SW480 (cell line): ENCODE measurements at regions not wholly inside any gene's neighbourhood (a gene's known extent, or its start where the extent isn't known, plus 50 kb on each side); places are given as distances from the start of the nearest gene placed in this dataset.
A peak's percentile ranks its signal among the peaks of the same experiment; 100 is the strongest.

ENCODE experiments used
- DNase-seq: peaks from one replicate; pipeline ENCODE4 v3.0.0-alpha.2; 2016; ENCODE audit warnings: low spot score

DNA sequence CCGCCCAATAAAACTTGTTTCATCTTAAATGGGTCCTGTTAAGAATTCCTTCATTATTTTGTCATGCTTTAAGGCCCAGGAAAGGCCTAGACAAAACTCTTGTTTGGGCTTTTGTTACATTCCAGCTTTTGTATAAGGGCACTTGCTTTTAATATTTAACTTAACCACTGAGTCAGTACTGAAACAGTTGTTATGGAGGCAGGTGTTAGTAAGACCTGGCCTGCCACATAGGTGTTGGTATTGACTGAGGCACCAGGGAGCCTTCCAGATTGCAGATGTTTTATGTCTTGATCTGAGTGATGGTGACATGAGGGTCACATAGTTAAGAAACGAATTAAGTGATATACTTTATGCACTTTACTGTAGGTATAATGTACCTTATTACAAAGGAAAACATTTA is 274.9 kb upstream of the TGFBR2 start:
- no peak for DNase-seq

DNA sequence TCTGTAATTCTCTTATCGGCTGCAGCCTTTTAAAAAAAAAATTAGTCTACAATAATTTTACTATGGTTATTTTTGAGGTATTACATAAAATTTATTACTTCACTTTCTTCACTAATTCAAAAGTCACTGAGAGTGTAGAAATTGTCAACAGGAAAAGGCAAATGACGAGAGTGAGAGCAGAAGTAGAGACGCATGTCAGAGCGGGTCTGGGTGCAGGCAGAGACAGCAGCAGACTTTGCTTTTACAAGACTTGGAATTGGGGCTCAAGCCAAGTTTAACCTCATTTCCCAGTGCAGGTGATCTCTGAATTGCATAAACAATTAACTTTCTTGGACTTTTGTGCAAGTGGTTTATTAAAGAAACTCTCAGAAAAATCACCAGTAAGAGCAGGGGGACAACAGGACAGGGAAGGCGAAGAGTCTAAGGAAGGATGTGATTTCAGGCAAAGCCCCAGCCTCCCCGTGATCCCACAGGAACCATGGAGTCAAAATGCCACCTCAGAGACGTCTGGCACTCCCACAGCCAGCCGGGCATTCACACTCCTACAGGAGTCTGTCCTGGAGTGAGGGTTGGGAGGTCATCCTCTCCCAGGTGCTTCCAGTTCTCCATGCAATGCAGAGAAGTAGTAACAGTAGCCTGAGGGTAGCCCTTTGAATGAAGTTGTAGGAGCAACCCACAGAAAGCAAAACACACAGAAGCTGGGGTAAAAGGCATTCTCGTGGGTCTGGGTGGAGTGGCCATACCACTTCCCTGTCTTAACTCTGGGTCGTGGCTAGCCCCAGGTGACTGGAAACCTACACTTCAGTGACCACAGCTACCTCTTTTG is 274.0 kb upstream of the TGFBR2 start:
- no peak for DNase-seq

DNA sequence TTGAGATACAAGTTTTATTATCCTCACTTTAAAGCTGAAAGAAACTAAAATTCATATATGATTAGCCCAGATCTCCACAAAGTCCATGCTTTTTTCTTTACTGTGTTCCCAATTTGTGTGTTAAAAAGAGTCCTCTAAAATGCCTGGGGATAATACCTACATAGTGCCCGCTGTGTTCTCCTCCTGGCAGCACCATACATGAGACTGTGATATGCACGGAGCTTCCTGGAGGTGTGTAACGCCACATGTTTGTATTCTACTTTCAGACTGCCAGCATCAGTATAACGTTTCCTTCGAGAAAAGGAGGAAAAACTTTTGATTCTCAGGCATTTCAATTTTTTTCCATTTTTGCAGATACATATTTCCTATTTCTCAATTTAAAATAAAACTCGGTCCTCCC is 273.3 kb upstream of the TGFBR2 start:
- DNase-seq, result no peak

DNA sequence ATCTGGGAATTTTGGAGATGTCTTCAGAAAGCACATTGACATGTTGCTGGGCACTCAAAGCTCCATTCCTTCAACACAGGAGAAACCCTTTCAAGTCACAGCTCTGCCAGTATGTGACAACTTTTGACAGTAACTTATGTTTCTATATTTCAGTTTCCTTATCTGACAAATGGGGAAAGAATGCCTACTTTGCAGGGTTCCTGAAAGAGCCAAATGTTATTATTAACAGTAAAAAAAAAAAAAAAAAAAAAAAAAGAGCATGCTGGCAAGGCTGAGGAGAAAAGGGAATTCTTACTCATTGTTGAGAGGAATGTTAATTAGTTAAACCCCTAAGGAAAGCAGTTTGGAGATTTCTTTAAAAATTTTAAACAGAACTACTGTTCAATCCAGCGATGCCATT is 272.5 kb upstream of the TGFBR2 start:
- DNase-seq, result no peak

DNA sequence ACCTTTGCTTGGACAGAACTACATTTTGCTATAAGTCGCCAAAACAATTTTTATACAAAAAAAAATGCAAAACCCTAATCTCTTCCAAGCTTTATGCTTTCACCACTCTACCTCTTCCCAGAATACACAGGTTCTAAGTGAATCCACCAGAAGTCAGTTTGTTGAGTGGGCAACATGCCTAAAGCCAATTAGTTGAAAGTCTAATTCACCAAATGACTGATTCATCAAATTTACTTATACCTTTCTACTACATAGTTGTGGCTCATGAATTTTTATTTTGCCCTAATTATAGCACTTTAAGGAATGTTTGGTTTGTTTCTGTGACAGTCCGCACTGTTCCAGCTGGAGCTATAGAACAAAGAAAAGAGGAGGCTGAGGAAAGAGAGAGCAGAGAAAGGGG is 265.9 kb upstream of the TGFBR2 start:
- DNase-seq, result no peak

DNA sequence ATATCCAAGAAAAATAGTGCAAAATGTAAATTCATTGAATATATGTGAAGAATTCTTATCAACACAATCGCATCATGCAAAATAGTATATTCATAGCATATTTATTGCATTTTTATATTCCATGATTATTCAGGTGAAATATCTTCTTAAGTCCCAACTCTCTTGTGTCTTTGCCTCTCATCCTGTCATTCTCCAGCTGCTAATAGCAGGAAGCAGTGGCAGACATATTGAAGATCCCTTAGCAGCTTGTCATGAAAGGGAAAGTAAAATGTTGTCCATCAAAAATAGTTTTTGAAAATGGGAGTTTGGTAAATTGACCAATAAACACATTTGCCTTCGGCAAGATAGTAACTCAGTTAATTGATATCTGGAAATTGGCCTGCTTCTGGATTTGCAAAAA is 265.3 kb upstream of the TGFBR2 start:
- DNase-seq, result no peak

DNA sequence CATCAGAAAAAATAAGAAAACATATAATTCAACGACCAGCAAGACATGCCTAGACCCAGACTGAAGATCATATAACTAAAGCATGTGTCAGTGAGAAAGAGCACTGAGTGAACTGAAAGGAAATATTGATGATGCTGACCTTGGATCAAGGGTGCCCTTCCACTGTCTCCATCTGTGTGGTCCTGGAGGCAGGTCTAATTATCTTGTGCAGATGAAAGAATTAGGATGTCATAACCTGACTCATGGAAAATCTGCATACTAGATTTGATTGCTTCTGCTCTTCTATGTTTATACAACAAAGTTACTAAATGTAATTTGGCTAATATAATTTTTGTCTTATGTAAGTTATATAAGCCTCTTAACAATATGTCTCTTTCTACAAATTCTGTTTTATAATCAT is 264.6 kb upstream of the TGFBR2 start:
- no peak for DNase-seq

DNA sequence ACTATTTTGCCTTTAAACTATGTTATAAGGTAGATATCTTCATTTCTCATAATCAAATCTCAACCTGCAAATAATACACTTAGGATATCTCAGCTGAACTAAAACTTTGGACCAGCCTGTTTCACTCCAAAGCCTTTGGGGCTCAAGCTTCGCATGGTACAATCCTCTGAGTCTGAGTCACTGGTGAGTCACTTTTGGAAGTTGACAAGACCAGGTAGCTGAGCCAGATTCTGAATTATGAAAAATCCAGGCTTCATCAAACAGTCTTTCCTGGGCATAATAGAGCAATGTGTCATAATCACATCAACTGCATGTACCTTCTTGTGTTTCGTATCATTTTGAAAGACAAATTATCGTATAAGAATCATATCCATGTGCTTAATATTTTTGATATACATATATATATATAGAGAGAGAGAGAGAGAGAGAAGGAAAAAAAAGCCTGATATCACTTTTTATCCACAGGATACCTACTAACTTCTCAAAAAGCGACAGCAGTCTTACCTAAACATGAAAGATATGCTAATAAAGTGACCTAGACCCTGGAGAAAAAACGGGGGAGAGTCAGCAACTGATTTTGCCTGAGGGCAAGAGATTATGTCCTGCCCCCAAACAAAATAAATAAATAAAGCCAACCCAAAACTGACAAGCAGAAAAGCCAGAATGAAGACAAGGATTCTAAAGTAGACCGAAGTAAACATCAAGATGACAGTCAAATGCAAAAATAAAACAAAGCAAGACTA is 263.9 kb upstream of the TGFBR2 start:
- DNase-seq, result peak; percentile 77

DNA sequence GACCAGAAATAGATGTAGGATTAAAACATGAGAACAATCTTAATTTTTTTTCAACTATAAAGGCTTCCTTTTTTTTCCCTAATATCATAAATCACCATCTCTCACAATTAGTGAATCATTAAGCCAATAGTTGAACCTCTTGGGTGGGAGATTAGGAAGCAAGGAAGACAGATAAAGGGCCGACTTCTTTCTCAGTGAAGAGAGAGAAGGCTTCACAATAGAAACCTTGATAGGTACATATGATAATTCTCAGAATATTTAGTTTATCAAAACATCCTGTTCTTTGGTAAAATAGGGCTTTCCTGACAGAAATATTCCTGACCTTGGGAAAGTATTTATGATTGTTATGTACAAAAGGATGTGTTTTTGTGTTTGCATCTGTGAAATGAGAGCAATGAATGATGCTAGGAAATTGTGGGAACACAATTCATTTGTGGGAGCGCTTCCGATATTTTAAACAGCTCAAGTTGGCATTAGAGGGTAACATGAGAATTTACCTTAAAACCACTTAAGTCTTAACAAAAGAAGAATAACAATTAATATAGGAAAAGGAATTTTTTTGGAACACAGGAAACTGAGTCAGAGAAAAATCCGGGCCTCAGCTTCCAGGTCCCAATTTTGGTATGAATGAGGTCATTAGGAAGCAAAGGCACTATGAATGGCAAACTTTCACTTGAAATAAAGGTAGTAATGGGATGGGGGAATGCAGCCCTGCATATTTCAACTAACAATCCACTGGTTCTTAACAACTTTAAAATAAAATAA is 263.2 kb upstream of the TGFBR2 start:
- no peak for DNase-seq

DNA sequence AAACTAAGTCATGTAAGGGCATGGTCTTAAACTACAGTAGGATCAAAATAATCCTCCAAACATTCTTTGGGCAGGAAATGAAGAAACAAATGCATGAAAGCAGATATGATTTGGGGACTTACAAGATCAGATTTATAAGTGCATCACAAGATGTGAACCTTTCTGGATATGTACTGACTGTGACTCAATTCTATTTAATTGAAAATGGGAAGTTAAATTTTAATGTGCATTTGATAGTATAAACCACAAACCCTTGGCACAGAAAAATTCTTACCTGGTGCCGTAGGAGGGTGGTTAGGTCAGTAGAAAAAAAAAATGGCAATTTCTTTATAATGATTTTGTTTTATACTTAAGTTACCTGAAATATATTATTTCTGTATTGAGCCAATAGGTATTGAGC is 262.5 kb upstream of the TGFBR2 start:
- no peak for DNase-seq

DNA sequence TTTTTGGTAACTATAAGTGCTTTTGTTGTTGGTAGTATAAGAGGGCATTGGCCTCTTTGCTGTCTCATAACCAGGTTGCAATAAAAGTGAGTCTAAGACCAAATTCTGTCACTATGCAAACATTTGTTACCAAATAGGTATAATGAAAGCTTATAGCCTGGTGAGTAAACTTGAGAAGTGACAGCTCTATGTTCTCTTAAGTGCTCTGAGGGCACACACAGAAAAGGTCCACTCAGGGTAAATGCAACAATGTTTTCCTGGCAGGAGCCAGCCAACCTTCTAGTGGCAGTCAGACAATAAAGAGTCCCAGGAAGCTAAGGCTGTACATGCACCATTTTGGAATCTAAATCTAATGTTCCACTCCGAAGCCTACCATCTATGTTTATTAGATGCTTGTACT is 262.1 kb upstream of the TGFBR2 start:
- DNase-seq, result no peak

DNA sequence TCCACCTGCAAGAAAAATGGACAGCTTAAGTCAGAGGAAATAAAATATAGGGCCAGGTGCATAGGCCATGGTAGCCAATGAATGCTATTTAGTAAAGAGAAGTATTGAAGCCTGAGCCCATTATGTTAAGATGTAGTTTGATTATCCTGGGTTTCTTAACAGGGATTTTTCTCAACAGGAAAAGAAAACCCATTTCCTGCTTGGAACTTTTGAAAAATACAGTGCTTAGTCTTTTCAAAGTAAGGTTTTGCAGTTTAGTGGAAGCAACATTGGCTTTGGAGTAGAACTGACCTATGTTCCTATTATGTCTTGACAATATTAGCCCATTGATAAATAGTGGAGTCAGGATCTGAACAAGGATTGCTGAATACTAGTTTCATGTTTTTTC is 259.5 kb upstream of the TGFBR2 start:
- DNase-seq, result no peak

DNA sequence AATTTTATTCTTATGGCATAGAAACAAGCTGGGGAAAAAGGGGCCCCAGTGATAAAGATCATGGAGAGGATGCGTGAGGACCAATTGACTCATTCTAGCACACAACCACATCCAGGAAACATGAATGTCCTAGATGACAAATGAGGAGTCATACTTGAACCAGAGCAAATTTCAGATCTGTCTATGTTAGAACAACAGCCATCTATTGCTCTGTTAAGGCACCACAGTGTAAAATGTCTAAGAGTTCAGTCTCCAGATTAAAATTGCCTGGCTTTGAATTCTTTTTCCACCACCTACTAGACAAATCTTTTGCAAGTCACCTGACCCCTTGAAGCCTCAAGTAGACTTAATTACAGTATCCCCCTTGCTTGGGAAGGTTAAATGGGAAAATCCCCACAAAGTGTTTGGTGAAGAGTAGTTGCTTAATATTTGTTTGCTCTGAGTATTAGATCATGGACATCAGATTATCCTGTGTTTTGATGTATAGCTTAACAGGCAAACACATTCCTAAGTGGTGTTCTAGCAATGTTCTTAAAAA is 258.7 kb upstream of the TGFBR2 start:
- no peak for DNase-seq

DNA sequence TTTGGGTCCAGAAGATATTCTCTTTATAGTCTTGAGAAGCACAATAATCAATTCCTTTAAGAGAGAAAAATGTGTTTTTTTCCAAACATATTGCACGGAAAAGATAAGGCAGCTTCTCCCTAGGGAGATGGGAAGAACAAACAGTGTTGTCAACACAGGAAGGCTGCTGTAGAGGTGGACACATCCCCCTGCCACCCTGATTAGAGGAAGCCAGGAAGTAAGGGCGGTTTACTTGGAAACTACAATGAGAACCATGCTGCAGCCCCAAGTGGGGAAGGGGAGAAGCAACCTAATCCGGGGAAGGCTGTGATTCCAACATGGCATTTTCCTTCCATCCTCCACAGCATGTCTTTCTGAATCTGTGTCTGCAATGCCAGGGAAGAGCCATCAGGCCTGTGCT is 256.9 kb upstream of the TGFBR2 start:
- DNase-seq, result no peak

DNA sequence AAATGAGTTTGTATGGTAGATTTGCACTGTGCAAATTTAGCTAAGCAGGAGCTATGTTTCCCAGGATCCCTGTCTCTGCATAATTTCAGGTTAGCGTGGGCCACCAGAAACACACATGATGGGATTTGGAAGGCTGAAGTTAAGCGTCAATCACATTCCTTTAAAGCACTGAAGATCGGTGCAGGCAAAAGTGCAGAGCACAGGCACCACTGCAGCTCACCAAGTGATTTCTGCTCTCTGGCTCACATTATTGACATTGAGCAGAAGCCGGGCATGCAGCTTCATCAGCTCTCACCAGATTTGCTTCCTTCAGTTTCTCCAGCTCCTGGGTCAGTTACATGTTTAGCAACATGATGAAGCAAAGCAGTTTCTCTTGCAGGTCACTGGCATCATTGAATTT is 256.4 kb upstream of the TGFBR2 start:
- DNase-seq, result no peak

DNA sequence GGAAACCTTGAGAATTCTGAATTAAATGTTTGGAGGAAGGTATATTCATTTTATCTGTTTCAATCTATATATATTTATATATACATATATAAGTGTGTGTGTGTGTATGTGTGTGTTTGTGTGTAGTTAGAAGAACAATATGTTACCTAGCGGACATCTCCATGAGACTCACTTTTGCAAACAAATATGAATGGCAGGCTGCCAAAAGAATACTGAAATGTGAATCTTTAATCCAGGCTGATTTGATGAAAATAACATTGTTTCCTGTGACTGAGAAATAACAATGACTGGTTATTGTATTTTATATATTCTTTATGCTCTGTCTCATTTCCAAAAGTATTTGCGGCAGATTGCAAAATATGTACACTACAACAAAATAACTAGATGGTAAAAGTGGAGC is 255.5 kb upstream of the TGFBR2 start:
- no peak for DNase-seq

DNA sequence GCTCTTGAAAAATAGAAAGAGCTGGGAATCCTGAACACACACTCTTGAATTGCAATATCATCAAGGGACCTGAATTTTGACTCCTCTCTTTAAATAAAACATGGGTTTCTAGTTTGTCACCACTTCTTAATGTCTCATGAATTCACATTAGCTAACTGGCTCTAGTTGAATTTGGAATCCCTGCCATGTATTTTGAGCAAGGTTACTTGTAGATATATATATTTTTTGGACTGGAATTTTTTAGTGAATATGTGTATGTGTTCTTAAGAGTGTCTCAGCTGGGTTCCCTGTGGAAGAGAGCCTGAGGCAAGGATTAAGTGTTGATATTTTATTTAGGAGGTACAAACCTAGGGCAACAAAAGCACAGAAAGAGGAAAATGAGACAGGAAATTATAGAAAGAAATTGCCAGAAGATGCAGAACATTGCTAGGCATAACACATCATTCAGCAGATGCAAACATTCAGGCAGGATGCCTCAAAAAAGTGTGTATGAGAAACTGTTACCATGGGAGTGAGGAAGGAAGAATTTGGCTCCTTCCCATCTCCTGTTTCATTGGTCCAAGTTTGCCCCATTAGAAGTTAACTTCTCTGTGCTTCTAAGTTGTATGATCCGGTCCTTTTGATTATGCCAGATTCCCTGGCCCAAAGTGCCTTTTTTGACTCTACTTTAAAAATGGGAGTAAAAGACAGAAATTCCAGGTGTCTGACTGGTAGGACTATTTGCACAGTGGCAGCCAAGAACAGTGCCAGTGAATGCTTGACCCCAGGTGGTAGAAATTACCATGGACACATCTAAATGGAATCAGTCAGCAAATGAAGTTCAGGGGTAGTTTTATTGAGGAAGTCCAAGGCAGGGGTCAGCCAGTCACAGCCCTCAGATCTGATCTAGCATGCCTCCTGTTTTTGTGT is 253.7 kb upstream of the TGFBR2 start:
- DNase-seq, result no peak

DNA sequence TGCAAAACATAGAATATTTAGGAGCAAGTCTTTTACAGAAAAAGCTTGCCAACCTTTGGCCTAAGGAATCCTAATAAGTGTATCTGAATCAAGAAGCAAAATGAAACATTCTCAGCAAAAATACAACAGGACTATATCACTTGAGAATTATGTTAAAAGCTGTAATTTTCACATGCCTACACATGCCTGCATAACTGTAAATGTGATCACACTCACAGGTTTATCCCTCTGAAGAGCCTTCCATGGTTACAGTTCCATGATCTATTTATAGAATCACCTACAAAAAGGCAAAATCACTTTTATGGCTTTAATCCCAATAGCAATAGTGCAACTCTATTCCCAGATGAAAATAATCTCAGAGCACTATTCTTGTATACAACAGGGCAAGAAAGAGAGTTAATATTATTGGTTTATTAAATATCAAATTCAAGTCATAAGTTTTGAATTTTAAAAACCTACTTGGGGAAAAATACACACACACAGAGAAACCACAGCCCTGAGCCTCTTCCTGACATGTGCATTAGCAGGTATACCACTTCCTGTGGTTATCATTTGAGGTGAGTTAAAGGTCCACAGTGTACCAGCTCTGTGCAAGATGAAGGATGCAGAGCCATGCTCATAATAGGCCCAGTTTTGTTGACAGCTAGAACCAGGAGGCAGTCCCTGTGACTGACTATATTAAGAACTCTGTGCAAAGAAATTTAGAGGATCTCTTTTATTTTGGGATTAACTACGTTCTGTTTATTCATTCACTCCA is 252.5 kb upstream of the TGFBR2 start:
- DNase-seq, result peak; percentile 80

DNA sequence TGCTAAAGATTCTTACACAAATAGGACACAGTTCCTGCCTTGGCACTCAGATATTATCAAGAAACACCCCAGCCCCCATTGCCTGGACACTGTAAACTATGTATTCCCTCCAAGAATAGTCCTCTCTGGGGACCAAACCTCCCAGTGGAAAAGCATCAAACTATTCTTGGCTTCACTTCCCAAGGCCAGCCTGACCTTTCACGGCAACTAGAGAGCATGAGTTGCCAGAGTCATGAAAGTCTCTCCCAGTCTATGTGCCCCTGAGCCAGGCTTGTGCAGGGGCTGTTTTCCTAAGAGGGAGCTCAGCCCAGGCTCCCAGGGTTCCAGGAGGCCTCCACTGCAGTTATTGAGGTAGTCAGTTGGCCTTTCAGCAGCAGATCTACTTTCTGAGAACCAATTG is 251.9 kb upstream of the TGFBR2 start:
- no peak for DNase-seq

DNA sequence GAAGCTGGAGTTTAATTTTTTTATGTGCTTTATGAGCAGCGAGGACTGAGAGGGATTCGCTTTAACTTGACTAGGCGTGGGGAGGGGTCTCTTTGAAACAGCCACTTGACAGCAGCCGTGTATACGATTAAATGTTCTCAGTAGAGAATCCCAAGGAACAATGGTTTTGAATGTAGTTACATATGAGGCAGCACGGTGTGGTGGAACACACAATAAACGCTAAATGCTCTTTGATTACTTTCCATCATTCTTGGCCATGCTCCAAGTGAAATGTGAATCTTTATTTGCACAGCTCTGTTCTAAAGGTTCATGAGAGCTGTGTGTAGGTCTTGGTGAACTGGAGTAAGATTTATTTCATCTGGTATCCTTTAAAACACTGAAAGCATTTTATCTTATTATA is 251.4 kb upstream of the TGFBR2 start:
- DNase-seq, result no peak

DNA sequence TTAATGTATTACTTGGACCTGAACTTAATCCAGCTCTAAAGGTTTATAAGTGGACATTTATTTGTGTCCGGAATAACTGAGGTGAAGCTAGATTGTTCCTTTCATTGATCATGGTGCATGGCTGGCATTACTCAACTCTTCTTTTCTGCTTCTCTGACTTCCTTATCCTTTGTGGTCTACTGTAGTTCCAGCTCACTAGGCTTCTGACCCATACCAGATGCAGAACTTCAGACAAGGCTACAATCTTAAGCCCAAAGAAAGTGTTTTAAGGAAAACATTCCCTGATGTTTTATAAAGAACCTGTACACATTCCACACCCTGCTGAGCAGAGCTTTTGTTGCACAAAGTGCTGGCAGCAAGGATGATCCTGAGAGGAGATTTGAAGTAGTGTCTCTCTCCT is 250.8 kb upstream of the TGFBR2 start:
- no peak for DNase-seq
